Esophagus squamous epithelium (tissue), 4 donors: ENCODE measurements at regions not wholly inside any gene's neighbourhood (a gene's known extent, or its start where the extent isn't known, plus 50 kb on each side); places are given as distances from the start of the nearest gene placed in this dataset.

Source experiments
- POLR2A ChIP-seq, 4 donors: fragments of 450-650 bp; IDR thresholded peaks; one replicate each; pipeline ENCODE4 v1.6.1; 2017; ENCODE audit warnings: antibody characterized with exemption in 4 of 4, mild to moderate bottlenecking in 4 of 4, moderate library complexity in 3 of 4
- TF ChIP-seq, protein P1 (sequence below), 6 experiments: fragments of 450-650 bp in 4 of 6; fragments of 200-600 bp in 2 of 6; sonication (generic) in 2 of 6; IDR thresholded peaks; one replicate each; pipeline ENCODE4 v1.5.1; 2016 to 2019; ENCODE audit warnings: antibody characterized with exemption in 6 of 6, mild to moderate bottlenecking in 4 of 6, moderate library complexity in 4 of 6

DNA sequence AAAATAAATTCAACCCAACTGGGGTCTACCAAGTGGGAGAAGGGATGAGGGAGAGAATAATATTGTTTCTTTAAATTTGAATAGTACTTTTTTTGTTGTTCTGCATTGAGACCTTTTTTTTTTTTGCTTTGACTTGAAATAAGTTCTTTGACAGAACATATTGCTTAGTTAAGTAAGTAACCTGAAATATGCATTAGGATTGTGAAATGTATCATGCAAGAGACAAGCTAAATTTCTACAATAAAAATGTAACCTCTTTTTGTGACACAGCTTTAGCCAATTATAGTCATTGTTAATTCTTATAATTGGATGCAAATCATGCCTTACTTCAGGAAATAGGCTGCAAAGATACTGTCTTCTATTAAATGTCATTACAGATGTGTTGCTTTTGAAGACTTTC, 150.0 kb upstream of the GOT2 start:
- no peak for TF ChIP-seq POLR2A (IDR thresholded peaks at IDR 0.05)
- TF ChIP-seq, protein P1, sequence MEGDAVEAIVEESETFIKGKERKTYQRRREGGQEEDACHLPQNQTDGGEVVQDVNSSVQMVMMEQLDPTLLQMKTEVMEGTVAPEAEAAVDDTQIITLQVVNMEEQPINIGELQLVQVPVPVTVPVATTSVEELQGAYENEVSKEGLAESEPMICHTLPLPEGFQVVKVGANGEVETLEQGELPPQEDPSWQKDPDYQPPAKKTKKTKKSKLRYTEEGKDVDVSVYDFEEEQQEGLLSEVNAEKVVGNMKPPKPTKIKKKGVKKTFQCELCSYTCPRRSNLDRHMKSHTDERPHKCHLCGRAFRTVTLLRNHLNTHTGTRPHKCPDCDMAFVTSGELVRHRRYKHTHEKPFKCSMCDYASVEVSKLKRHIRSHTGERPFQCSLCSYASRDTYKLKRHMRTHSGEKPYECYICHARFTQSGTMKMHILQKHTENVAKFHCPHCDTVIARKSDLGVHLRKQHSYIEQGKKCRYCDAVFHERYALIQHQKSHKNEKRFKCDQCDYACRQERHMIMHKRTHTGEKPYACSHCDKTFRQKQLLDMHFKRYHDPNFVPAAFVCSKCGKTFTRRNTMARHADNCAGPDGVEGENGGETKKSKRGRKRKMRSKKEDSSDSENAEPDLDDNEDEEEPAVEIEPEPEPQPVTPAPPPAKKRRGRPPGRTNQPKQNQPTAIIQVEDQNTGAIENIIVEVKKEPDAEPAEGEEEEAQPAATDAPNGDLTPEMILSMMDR (IDR thresholded peaks at IDR 0.05), result no peak
